OCI-LY3 (cell line): ENCODE measurements at regions not wholly inside any gene's neighbourhood (a gene's known extent, or its start where the extent isn't known, plus 50 kb on each side); places are given as distances from the start of the nearest gene placed in this dataset.

Experiments used
- H2AFZ ChIP-seq: fragments of 200-600, 300-600 bp; shearing (Covaris generic); 2 replicates; pipeline ENCODE4 v1.6.0; 2014; ENCODE audit warnings: antibody characterized with exemption, low read depth, low read length
- H3K27ac ChIP-seq: fragments of 200-600, 300-600 bp; sonication (generic); 2 replicates; pipeline ENCODE4 v1.5.1; 2014; ENCODE audit warnings: mild to moderate bottlenecking, low read length, moderate library complexity, mixed read lengths
- H3K27me3 ChIP-seq: fragments of 200-600, 300-600 bp; sonication (generic); 2 replicates; pipeline ENCODE4 v1.6.1; 2014; ENCODE audit warnings: low read depth, low read length, mixed read lengths
- H3K36me3 ChIP-seq: fragments of 200-600, 300-600 bp; sonication (generic); replicated peaks from 2 replicates; pipeline ENCODE3; 2014; ENCODE audit warnings: low read depth, low read length, mixed read lengths
- H3K4me1 ChIP-seq: fragments of 300-600, 200-600 bp; sonication (generic); 2 replicates; pipeline ENCODE4 v1.6.1; 2014; ENCODE audit warnings: low read length, mixed read lengths
- H3K4me2 ChIP-seq: fragments of 200-600, 300-600 bp; sonication (generic); 2 replicates; pipeline ENCODE4 v1.6.1; 2014; ENCODE audit warnings: low read length, mixed read lengths
- H3K4me3 ChIP-seq: fragments of 300-600, 200-600 bp; sonication (generic); 2 replicates; pipeline ENCODE4 v1.5.1; 2014; ENCODE audit warnings: antibody characterized with exemption, mild to moderate bottlenecking, low read length, moderate library complexity
- H3K79me2 ChIP-seq: fragments of 300-600, 200-600 bp; shearing (Covaris generic); 2 replicates; pipeline ENCODE4 v1.6.1; 2014; ENCODE audit warnings: mild to moderate bottlenecking, low read length, mixed read lengths
- H3K9ac ChIP-seq: fragments of 300-600, 200-600 bp; shearing (Covaris generic); 2 replicates; pipeline ENCODE4 v1.6.0; 2014; ENCODE audit warnings: mild to moderate bottlenecking, low read length, moderate library complexity
- H3K9me3 ChIP-seq: fragments of 200-600, 300-600 bp; shearing (Covaris generic); 2 replicates; pipeline ENCODE4 v1.6.1; 2014; ENCODE audit warnings: low read length, mixed read lengths; ENCODE audit not compliant: insufficient read depth
- H4K20me1 ChIP-seq: fragments of 200-600, 300-600 bp; sonication (generic); 2 replicates; pipeline ENCODE4 v1.6.1; 2016; ENCODE audit warnings: low read length, mixed read lengths; ENCODE audit not compliant: insufficient read depth
- CTCF ChIP-seq: fragments of 200-600, 300-600 bp; sonication (generic); IDR thresholded peaks from 2 replicates; pipeline ENCODE4 v1.5.1; 2014; ENCODE audit warnings: antibody characterized with exemption, low read length, low read depth
- EZH2phosphoT487 ChIP-seq: fragments of 200-600 bp; shearing (Covaris generic); IDR thresholded peaks from 2 replicates; pipeline ENCODE4 v1.6.1; 2018; ENCODE audit warnings: antibody characterized with exemption, mixed run types, low read depth

- no peak for TF ChIP-seq CTCF
- no peak for TF ChIP-seq EZH2phosphoT487
- H3K36me3 ChIP-seq = no peaks in the 10 kb centered on the region
- 0 out of 2 replicates have a peak, but pooled peaks cover 3% of the 10 kb centered on the region for H3K27me3 ChIP-seq
- peak overlapping the region; percentile 75 for H3K4me2 ChIP-seq
- peak overlapping the region; percentile 18; the same call in 1 of the 2 replicates for H3K4me3 ChIP-seq
- H2AFZ ChIP-seq = no peak overlapping the region
- no peaks in the 10 kb centered on the region for H3K79me2 ChIP-seq
- no peaks in the 10 kb centered on the region for H3K9me3 ChIP-seq
- H3K9ac ChIP-seq = peak overlapping the region; percentile 10; the same call in 1 of the 2 replicates
- H3K27ac ChIP-seq = peak overlapping the region; percentile 84
- peaks cover 25% of the 10 kb centered on the region for H3K4me1 ChIP-seq
- H4K20me1 ChIP-seq = no peaks in the 10 kb centered on the region
Observed at GRCh38 chr9:81529556-81530193, 159.7 kb downstream of the TLE1 start.

DNA sequence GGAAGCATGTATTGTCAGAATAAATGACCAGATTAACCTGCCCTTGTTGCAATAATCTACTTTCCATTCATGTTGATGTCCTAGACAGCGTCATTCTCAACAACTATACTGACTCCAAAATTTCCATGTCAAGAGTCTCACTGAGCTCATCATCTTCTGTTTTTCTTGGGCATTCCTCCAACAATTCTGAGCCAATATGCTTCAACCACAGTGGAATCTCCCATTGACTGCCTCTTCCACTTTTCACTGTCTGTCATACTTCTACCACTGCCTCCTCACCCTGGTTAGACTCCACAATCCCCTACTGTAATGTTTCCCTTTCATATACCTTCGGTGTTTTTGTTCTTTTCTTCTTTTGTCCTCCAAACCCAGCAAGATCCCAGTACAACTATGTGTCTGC is 162.8 kb downstream of the TLE1 start:
- Histone ChIP-seq H3K36me3 (no peaks in the 10 kb centered on the region), H3K27me3 (0 out of 2 replicates have a peak, but pooled peaks cover 3% of the 10 kb centered on the region), H3K27ac (no peak overlapping the region), H4K20me1 (no peaks in the 10 kb centered on the region), H3K4me1 (peaks cover 31% of the 10 kb centered on the region), H3K4me2 (no peak overlapping the region), H2AFZ (no peak overlapping the region), H3K9ac (no peak overlapping the region), H3K79me2 (no peaks in the 10 kb centered on the region), H3K4me3 (no peak overlapping the region), H3K9me3 (no peaks in the 10 kb centered on the region)
- TF ChIP-seq CTCF (no peak), EZH2phosphoT487 (no peak)

GRCh38 chr9:81522716-81523551 is 166.4 kb downstream of the TLE1 start:
- no peak for TF ChIP-seq EZH2phosphoT487
- TF ChIP-seq CTCF = peak; percentile 90
- Histone ChIP-seq H3K36me3 (no peaks in the 10 kb centered on the region), H3K9me3 (no peaks in the 10 kb centered on the region), H2AFZ (peak overlapping the region; percentile 96), H3K4me3 (peak overlapping the region; percentile 72), H4K20me1 (no peaks in the 10 kb centered on the region), H3K79me2 (no peaks in the 10 kb centered on the region), H3K4me2 (peak overlapping the region; percentile 80), H3K27me3 (no peaks in the 10 kb centered on the region), H3K4me1 (peaks cover 13% of the 10 kb centered on the region), H3K27ac (no peak overlapping the region), H3K9ac (peak overlapping the region; percentile 41)

- no peaks in the 10 kb centered on the region for H3K36me3 ChIP-seq
- no peak overlapping the region for H3K4me2 ChIP-seq
- TF ChIP-seq CTCF (no peak), EZH2phosphoT487 (no peak)
- peaks cover 13% of the 10 kb centered on the region for H3K4me1 ChIP-seq
- no peak overlapping the region for H3K9ac ChIP-seq
- no peaks in the 10 kb centered on the region for H4K20me1 ChIP-seq
- no peaks in the 10 kb centered on the region for H3K27me3 ChIP-seq
- no peaks in the 10 kb centered on the region for H3K9me3 ChIP-seq
- no peaks in the 10 kb centered on the region for H3K79me2 ChIP-seq
- no peak overlapping the region for H3K27ac ChIP-seq
- H3K4me3 ChIP-seq = no peak overlapping the region
- no peak overlapping the region for H2AFZ ChIP-seq
Observed at GRCh38 chr9:81521892-81522291, 167.5 kb downstream of the TLE1 start.
